OCI-LY1 (cell line): ENCODE measurements at regions not wholly inside any gene's neighbourhood (a gene's known extent, or its start where the extent isn't known, plus 50 kb on each side); places are given as distances from the start of the nearest gene placed in this dataset.

ENCODE experiments used
- H2AFZ ChIP-seq: fragments of 200-600 bp; sonication (generic), shearing (Covaris generic); 2 replicates; pipeline ENCODE4 v1.6.0; 2014; ENCODE audit warnings: antibody characterized with exemption, mild to moderate bottlenecking, low read length
- H3F3A ChIP-seq: fragments of 200-600 bp; sonication (generic), shearing (Covaris generic); 2 replicates; pipeline ENCODE4 v1.6.0; 2014; ENCODE audit warnings: mild to moderate bottlenecking, antibody characterized with exemption, low read length, moderate library complexity; ENCODE audit not compliant: insufficient read depth
- H3K27ac ChIP-seq: fragments of 200-600 bp; sonication (generic); 2 replicates; pipeline ENCODE4 v1.5.1; 2014; ENCODE audit warnings: low read length, mixed run types, mild to moderate bottlenecking, low read depth; ENCODE audit not compliant: poor library complexity, severe bottlenecking
- H3K27me3 ChIP-seq: fragments of 200-600 bp; sonication (generic); 2 replicates; pipeline ENCODE4 v1.6.0; 2014; ENCODE audit warnings: antibody characterized with exemption, mild to moderate bottlenecking, low read length, moderate library complexity; ENCODE audit not compliant: insufficient read depth
- H3K36me3 ChIP-seq: fragments of 200-600 bp; sonication (generic); 2 replicates; pipeline ENCODE4 v1.6.1; 2014; ENCODE audit warnings: mild to moderate bottlenecking, antibody characterized with exemption, low read length, moderate library complexity, mixed read lengths; ENCODE audit not compliant: insufficient read depth
- H3K4me1 ChIP-seq: fragments of 200-600 bp; sonication (generic); 2 replicates; pipeline ENCODE4 v1.5.1; 2014; ENCODE audit warnings: mild to moderate bottlenecking, low read length, moderate library complexity; ENCODE audit not compliant: insufficient read depth, severe bottlenecking
- H3K4me2 ChIP-seq: fragments of 200-600 bp; sonication (generic), shearing (Covaris generic); 2 replicates; pipeline ENCODE4 v1.6.1; 2014; ENCODE audit warnings: low read length
- H3K4me3 ChIP-seq: fragments of 200-600 bp; sonication (generic); 2 replicates; pipeline ENCODE4 v1.5.1; 2014; ENCODE audit warnings: low read length, low read depth, mild to moderate bottlenecking, mixed read lengths; ENCODE audit not compliant: poor library complexity, severe bottlenecking
- H3K79me2 ChIP-seq: fragments of 200-600 bp; shearing (Covaris generic); 2 replicates; pipeline ENCODE4 v1.6.1; 2016; ENCODE audit warnings: mixed run types, low read length, mixed read lengths; ENCODE audit not compliant: insufficient read depth
- H3K9ac ChIP-seq: fragments of 200-600 bp; sonication (generic), shearing (Covaris generic); 2 replicates; pipeline ENCODE4 v1.6.1; 2014; ENCODE audit warnings: mild to moderate bottlenecking, low read length, mixed read lengths
- H3K9me2 ChIP-seq: fragments of 200-600 bp; sonication (generic), shearing (Covaris generic); 2 replicates; pipeline ENCODE4 v1.6.1; 2014; ENCODE audit warnings: low read depth, mild to moderate bottlenecking, low read length, mixed read lengths
- H3K9me3 ChIP-seq: fragments of 200-600 bp; shearing (Covaris generic); 2 replicates; pipeline ENCODE4 v1.6.1; 2014; ENCODE audit warnings: low read length, mixed read lengths
- H4K20me1 ChIP-seq: fragments of 200-600 bp; sonication (generic), shearing (Covaris generic); 2 replicates; pipeline ENCODE4 v1.6.0; 2016; ENCODE audit warnings: mild to moderate bottlenecking, low read length; ENCODE audit not compliant: insufficient read depth
- CTCF ChIP-seq: fragments of 200-600 bp; sonication (generic), shearing (Covaris generic); IDR thresholded peaks from 2 replicates; pipeline ENCODE4 v1.5.1; 2017; ENCODE audit warnings: mild to moderate bottlenecking, antibody characterized with exemption, low read length, moderate library complexity, mixed read lengths
- EZH2 ChIP-seq: fragments of 200-600 bp; sonication (generic), shearing (Covaris generic); IDR thresholded peaks from 2 replicates; pipeline ENCODE4 v1.8.0; 2017; ENCODE audit warnings: borderline replicate concordance, mixed run types, mild to moderate bottlenecking, antibody characterized with exemption, low read length, moderate library complexity, mixed read lengths

GRCh38 chr1:96553811-96554210, 167.8 kb upstream of the PTBP2 start:
- Histone ChIP-seq H3K9me2 (no peaks in the 10 kb centered on the region), H3K36me3 (no peaks in the 10 kb centered on the region), H4K20me1 (no peaks in the 10 kb centered on the region), H3K27me3 (no peaks in the 10 kb centered on the region), H3K4me3 (no peak overlapping the region), H3K9me3 (no peaks in the 10 kb centered on the region), H2AFZ (no peak overlapping the region), H3F3A (no peaks in the 10 kb centered on the region), H3K4me2 (no peak overlapping the region), H3K9ac (no peak overlapping the region), H3K27ac (no peak overlapping the region), H3K4me1 (no peaks in the 10 kb centered on the region), H3K79me2 (no peaks in the 10 kb centered on the region)
- no peak for TF ChIP-seq EZH2
- TF ChIP-seq CTCF: no peak

- no peaks in the 10 kb centered on the region for H3K4me1 ChIP-seq
- H3K9me2 ChIP-seq: no peaks in the 10 kb centered on the region
- no peak overlapping the region for H3K9ac ChIP-seq
- no peaks in the 10 kb centered on the region for H3F3A ChIP-seq
- no peak overlapping the region for H2AFZ ChIP-seq
- no peaks in the 10 kb centered on the region for H3K27me3 ChIP-seq
- H3K4me3 ChIP-seq: no peak overlapping the region
- TF ChIP-seq EZH2: no peak
- TF ChIP-seq CTCF: no peak
- no peak overlapping the region for H3K4me2 ChIP-seq
- no peak overlapping the region for H3K27ac ChIP-seq
- no peaks in the 10 kb centered on the region for H3K9me3 ChIP-seq
- H3K36me3 ChIP-seq: no peaks in the 10 kb centered on the region
- no peaks in the 10 kb centered on the region for H3K79me2 ChIP-seq
- H4K20me1 ChIP-seq: no peaks in the 10 kb centered on the region
Observed at GRCh38 chr1:96554364-96554763, 167.2 kb upstream of the PTBP2 start.

GRCh38 chr1:96557336-96557735, 164.2 kb upstream of the PTBP2 start:
- no peaks in the 10 kb centered on the region for H3F3A ChIP-seq
- no peak overlapping the region for H3K4me3 ChIP-seq

More at GRCh38 chr1:96557336-96557735, 164.2 kb upstream of the PTBP2 start:
- Histone ChIP-seq H3K9me2 (no peaks in the 10 kb centered on the region), H2AFZ (no peak overlapping the region), H3K27me3 (no peaks in the 10 kb centered on the region), H3K36me3 (no peaks in the 10 kb centered on the region), H3K27ac (no peak overlapping the region), H3K79me2 (no peaks in the 10 kb centered on the region), H3K9ac (no peak overlapping the region), H3K4me2 (no peak overlapping the region), H4K20me1 (no peaks in the 10 kb centered on the region), H3K4me1 (no peaks in the 10 kb centered on the region), H3K9me3 (no peaks in the 10 kb centered on the region)
- no peak for TF ChIP-seq CTCF
- no peak for TF ChIP-seq EZH2
